H9 (cell line): ENCODE measurements at regions not wholly inside any gene's neighbourhood (a gene's known extent, or its start where the extent isn't known, plus 50 kb on each side); places are given as distances from the start of the nearest gene placed in this dataset.
"Not testable (repeated sequence)": the region's sequence is repeated elsewhere in the genome, so short reads cannot be mapped to it uniquely, and the experiment has no call there.

Experiments
- DNase-seq: peaks from one replicate; pipeline ENCODE4 v3.0.0-alpha.2; 2017
- H2AFZ ChIP-seq: one replicate; pipeline ENCODE4 v1.6.1; 2013; ENCODE audit warnings: mild to moderate bottlenecking, low read length, control low read depth, moderate library complexity
- H2AK5ac ChIP-seq: 2 replicates; pipeline ENCODE4 v1.6.1; 2013; ENCODE audit warnings: low read length, control low read depth, mixed read lengths; ENCODE audit not compliant: insufficient read length
- H2BK120ac ChIP-seq: one replicate; pipeline ENCODE4 v1.6.1; 2013; ENCODE audit warnings: low read depth, mild to moderate bottlenecking, low read length, control low read depth, inconsistent platforms; ENCODE audit not compliant: poor library complexity, severe bottlenecking
- H2BK12ac ChIP-seq: 2 replicates; pipeline ENCODE4 v1.6.1; 2013; ENCODE audit warnings: low read length, control low read depth, mixed read lengths, low read depth; ENCODE audit not compliant: insufficient read length
- H2BK15ac ChIP-seq: 2 replicates; pipeline ENCODE4 v1.6.1; 2013; ENCODE audit warnings: low read depth, low read length, control low read depth
- H2BK20ac ChIP-seq: one replicate; pipeline ENCODE4 v1.6.1; 2013; ENCODE audit warnings: low read depth, mild to moderate bottlenecking, low read length, control low read depth, inconsistent platforms; ENCODE audit not compliant: poor library complexity, severe bottlenecking
- H2BK5ac ChIP-seq: 2 replicates; pipeline ENCODE4 v1.6.1; 2013; ENCODE audit warnings: low read length, control low read depth, mixed read lengths; ENCODE audit not compliant: insufficient read length
- H3K14ac ChIP-seq: 2 replicates; pipeline ENCODE4 v1.6.1; 2013; ENCODE audit warnings: low read length, control low read depth; ENCODE audit not compliant: insufficient read depth
- H3K18ac ChIP-seq: 2 replicates; pipeline ENCODE4 v1.6.1; 2013; ENCODE audit warnings: low read depth, mild to moderate bottlenecking, mixed read lengths, low read length, control low read depth; ENCODE audit not compliant: insufficient read length
- H3K23ac ChIP-seq: 2 replicates; pipeline ENCODE4 v1.6.1; 2013; ENCODE audit warnings: low read length, control low read depth, mixed read lengths, low read depth; ENCODE audit not compliant: insufficient read length
- H3K23me2 ChIP-seq: 2 replicates; pipeline ENCODE4 v1.6.1; 2013; ENCODE audit warnings: low read depth, mild to moderate bottlenecking, mixed read lengths, low read length, control low read depth; ENCODE audit not compliant: insufficient read length, poor library complexity, severe bottlenecking
- H3K27ac ChIP-seq: 2 replicates; pipeline ENCODE4 v1.5.1; 2013; ENCODE audit warnings: low read length, control low read depth, mixed read lengths, low read depth; ENCODE audit not compliant: insufficient read length
- H3K27me3 ChIP-seq: 2 replicates; pipeline ENCODE4 v1.6.1; 2013; ENCODE audit warnings: low read length, control low read depth, inconsistent platforms; ENCODE audit not compliant: insufficient read depth
- H3K4ac ChIP-seq: 2 replicates; pipeline ENCODE4 v1.6.1; 2013; ENCODE audit warnings: low read depth, mild to moderate bottlenecking, control low read depth, inconsistent platforms, low read length, moderate library complexity
- H3K4me1 ChIP-seq: 2 replicates; pipeline ENCODE4 v1.6.1; 2013; ENCODE audit warnings: low read length, control low read depth, inconsistent platforms; ENCODE audit not compliant: insufficient read depth
- H3K4me2 ChIP-seq: 2 replicates; pipeline ENCODE4 v1.6.1; 2013; ENCODE audit warnings: low read length, control low read depth, mixed read lengths; ENCODE audit not compliant: insufficient read length, insufficient read depth
- H3K56ac ChIP-seq: 2 replicates; pipeline ENCODE4 v1.6.1; 2013; ENCODE audit warnings: low read depth, mild to moderate bottlenecking, mixed read lengths, low read length, control low read depth; ENCODE audit not compliant: insufficient read length
- H3K79me1 ChIP-seq: 2 replicates; pipeline ENCODE4 v1.6.1; 2013; ENCODE audit warnings: low read depth, mild to moderate bottlenecking, moderate library complexity, low read length, control low read depth, inconsistent platforms; ENCODE audit not compliant: insufficient read depth, poor library complexity, severe bottlenecking
- H3K79me2 ChIP-seq: 2 replicates; pipeline ENCODE4 v1.6.1; 2013; ENCODE audit warnings: low read length, control low read depth, inconsistent platforms; ENCODE audit not compliant: insufficient read depth
- H3K9ac ChIP-seq: 2 replicates; pipeline ENCODE4 v1.6.1; 2013; ENCODE audit warnings: low read length, control low read depth, mixed read lengths; ENCODE audit not compliant: insufficient read length; ENCODE audit errors: extremely low read depth
- H3K9me3 ChIP-seq: one replicate; pipeline ENCODE4 v1.6.1; 2013; ENCODE audit warnings: low read depth, low read length, inconsistent platforms; ENCODE audit not compliant: control insufficient read depth
- H3T11ph ChIP-seq: one replicate; pipeline ENCODE4 v1.6.1; 2013; ENCODE audit warnings: mild to moderate bottlenecking, low read length, control low read depth, inconsistent platforms
- H4K20me1 ChIP-seq: one replicate; pipeline ENCODE4 v1.6.1; 2013; ENCODE audit not compliant: control insufficient read depth, insufficient read length, insufficient read depth
- H4K5ac ChIP-seq: 2 replicates; pipeline ENCODE4 v1.6.1; 2013; ENCODE audit warnings: low read depth, mild to moderate bottlenecking, mixed read lengths, low read length, control low read depth; ENCODE audit not compliant: insufficient read length
- H4K8ac ChIP-seq: replicated peaks from 2 replicates; pipeline ENCODE4 v1.6.1; 2013; ENCODE audit warnings: low read length, control low read depth, mixed read lengths, low read depth; ENCODE audit not compliant: insufficient read length
- H4K91ac ChIP-seq: 2 replicates; pipeline ENCODE4 v1.6.1; 2013; ENCODE audit warnings: low read depth, mild to moderate bottlenecking, moderate library complexity, mixed read lengths, low read length, control low read depth; ENCODE audit not compliant: insufficient read length
- H3K27ac Mint-ChIP-seq, 3 experiments: 2 replicates in 2 of 3; 3 replicates in 1 of 3; pipeline ENCODE4 v1.8.0; 2020 to 2021; ENCODE audit warnings: mixed read lengths in 3 of 3, mild to moderate bottlenecking in 1 of 3, moderate library complexity in 1 of 3
- H3K27me3 Mint-ChIP-seq: 2 replicates; pipeline ENCODE4 v1.8.0; 2021; ENCODE audit warnings: low read depth, mild to moderate bottlenecking, moderate library complexity, mixed read lengths
- H3K36me3 Mint-ChIP-seq, 3 experiments: 2 replicates in 2 of 3; 3 replicates in 1 of 3; pipeline ENCODE4 v1.8.0; 2020 to 2021; ENCODE audit warnings: low read depth in 3 of 3, mixed read lengths in 3 of 3; ENCODE audit not compliant: insufficient read depth in 1 of 3
- H3K4me1 Mint-ChIP-seq, 2 experiments: 2 replicates each; pipeline ENCODE4 v1.8.0; 2020; ENCODE audit warnings: mixed read lengths in 2 of 2
- H3K4me3 Mint-ChIP-seq, 2 experiments: 2 replicates in 1 of 2; 3 replicates in 1 of 2; pipeline ENCODE4 v1.8.0; 2020 to 2021; ENCODE audit warnings: mild to moderate bottlenecking in 2 of 2, mixed read lengths in 2 of 2, moderate library complexity in 1 of 2
- H3K9me3 Mint-ChIP-seq, 2 experiments: 2 replicates in 1 of 2; 3 replicates in 1 of 2; pipeline ENCODE4 v1.8.0; 2020; ENCODE audit warnings: mild to moderate bottlenecking in 2 of 2, mixed read lengths in 2 of 2, moderate library complexity in 1 of 2
- WGBS: extraction: QIAGEN DNeasy Blood & Tissue Kit; methylation state at CpG from one replicate; pipeline ENCODE4 v1.1.7; 2013; ENCODE audit warnings: missing lambda C conversion rate, low lambda C conversion rate, mixed read lengths; ENCODE audit not compliant: insufficient read length; ENCODE audit errors: extremely low coverage; 5-methylcytosine and 5-hydroxymethylcytosine counted together
- TF ChIP-seq, protein P1 (sequence below): fragments of 200-600 bp; sonication (generic); conservative IDR thresholded peaks from 3 replicates; pipeline ENCODE4 v1.8.0; 2021; ENCODE audit warnings: antibody characterized with exemption, mild to moderate bottlenecking

- H2BK120ac ChIP-seq: no peak overlapping the region
- no peak overlapping the region for H2BK15ac ChIP-seq
- TF ChIP-seq, protein P1, sequence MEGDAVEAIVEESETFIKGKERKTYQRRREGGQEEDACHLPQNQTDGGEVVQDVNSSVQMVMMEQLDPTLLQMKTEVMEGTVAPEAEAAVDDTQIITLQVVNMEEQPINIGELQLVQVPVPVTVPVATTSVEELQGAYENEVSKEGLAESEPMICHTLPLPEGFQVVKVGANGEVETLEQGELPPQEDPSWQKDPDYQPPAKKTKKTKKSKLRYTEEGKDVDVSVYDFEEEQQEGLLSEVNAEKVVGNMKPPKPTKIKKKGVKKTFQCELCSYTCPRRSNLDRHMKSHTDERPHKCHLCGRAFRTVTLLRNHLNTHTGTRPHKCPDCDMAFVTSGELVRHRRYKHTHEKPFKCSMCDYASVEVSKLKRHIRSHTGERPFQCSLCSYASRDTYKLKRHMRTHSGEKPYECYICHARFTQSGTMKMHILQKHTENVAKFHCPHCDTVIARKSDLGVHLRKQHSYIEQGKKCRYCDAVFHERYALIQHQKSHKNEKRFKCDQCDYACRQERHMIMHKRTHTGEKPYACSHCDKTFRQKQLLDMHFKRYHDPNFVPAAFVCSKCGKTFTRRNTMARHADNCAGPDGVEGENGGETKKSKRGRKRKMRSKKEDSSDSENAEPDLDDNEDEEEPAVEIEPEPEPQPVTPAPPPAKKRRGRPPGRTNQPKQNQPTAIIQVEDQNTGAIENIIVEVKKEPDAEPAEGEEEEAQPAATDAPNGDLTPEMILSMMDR: peak; percentile 65
- H3K27me3 ChIP-seq: no peaks in the 10 kb centered on the region
- no peak overlapping the region for H3K4me2 ChIP-seq
- H3K4me1 ChIP-seq: no peaks in the 10 kb centered on the region
- no peak overlapping the region for H3K4ac ChIP-seq
- no peak overlapping the region for H3K9ac ChIP-seq
- peaks cover 3 to 6% of the 10 kb centered on the region in 2 experiments; a peak in 2 of 4 replicates for H3K4me1 Mint-ChIP-seq
- no peaks in the 10 kb centered on the region for H3K79me1 ChIP-seq
- peak; percentile 38 for DNase-seq
- no peak overlapping the region for H4K8ac ChIP-seq
- H3K23me2 ChIP-seq: no peaks in the 10 kb centered on the region
- H3K36me3 Mint-ChIP-seq: peaks cover 0 to 8% (median 2%) of the 10 kb centered on the region in 3 experiments; a peak in 3 of 7 replicates
- no peak overlapping the region for H3K56ac ChIP-seq
- no peak overlapping the region for H4K5ac ChIP-seq
- H3K9me3 Mint-ChIP-seq: peaks cover 3 to 14% of the 10 kb centered on the region in 2 experiments; a peak in 4 of 5 replicates
- no peak overlapping the region for H2BK12ac ChIP-seq
- no peak overlapping the region for H2AK5ac ChIP-seq
- no peak overlapping the region for H3T11ph ChIP-seq
- H4K20me1 ChIP-seq: no peaks in the 10 kb centered on the region
- H3K4me3 Mint-ChIP-seq: no peak overlapping the region
- no peak overlapping the region for H2BK5ac ChIP-seq
- no peak overlapping the region for H3K27ac Mint-ChIP-seq
- no peak overlapping the region for H3K18ac ChIP-seq
- H4K91ac ChIP-seq: no peak overlapping the region
- no peaks in the 10 kb centered on the region for H3K9me3 ChIP-seq
- no peak overlapping the region for H3K27ac ChIP-seq
- H3K27me3 Mint-ChIP-seq: no peaks in the 10 kb centered on the region; the same call in 1 of the 2 replicates
- H2BK20ac ChIP-seq: no peak overlapping the region
- H2AFZ ChIP-seq: no peak overlapping the region
- H3K14ac ChIP-seq: no peak overlapping the region
- WGBS: no CpG with 5 or more reads among the region's 4 CpGs
- H3K23ac ChIP-seq: no peak overlapping the region
- H3K79me2 ChIP-seq: no peaks in the 10 kb centered on the region
Measured at GRCh38 chr14:21902561-21903181, 229.1 kb upstream of the OR4E1 start.

DNA sequence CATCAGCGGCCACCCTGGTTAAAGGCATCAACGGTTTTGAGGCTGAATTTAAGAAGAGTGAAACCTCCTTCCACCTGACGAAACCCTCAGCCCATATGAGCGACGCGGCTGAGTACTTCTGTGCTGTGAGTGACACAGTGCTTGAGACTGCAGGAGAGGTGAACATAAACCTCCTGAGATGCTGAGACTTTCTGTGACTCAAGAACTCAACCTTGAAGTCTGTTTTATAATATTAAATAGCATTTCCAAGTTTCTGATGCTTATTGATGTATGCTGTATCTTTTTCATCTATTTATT, 221.2 kb upstream of the OR4E1 start:
- not testable (repeated sequence) for H3K4me2 ChIP-seq, H3K27me3 ChIP-seq, H3K4me3 Mint-ChIP-seq, H4K20me1 ChIP-seq, H3K27ac ChIP-seq, H3K9me3 ChIP-seq, H3K36me3 Mint-ChIP-seq, H2BK120ac ChIP-seq, H3K56ac ChIP-seq, H4K91ac ChIP-seq, H3K79me1 ChIP-seq, H4K5ac ChIP-seq, H2AFZ ChIP-seq, H3K4me1 ChIP-seq, H3K79me2 ChIP-seq, H2AK5ac ChIP-seq, H3K4me1 Mint-ChIP-seq, H3K9ac ChIP-seq, H3K23ac ChIP-seq, H2BK15ac ChIP-seq, H3K9me3 Mint-ChIP-seq, H3T11ph ChIP-seq, H2BK12ac ChIP-seq, H3K23me2 ChIP-seq, H4K8ac ChIP-seq, H2BK5ac ChIP-seq, H3K4ac ChIP-seq, H2BK20ac ChIP-seq, H3K27me3 Mint-ChIP-seq, H3K18ac ChIP-seq, H3K27ac Mint-ChIP-seq, DNase-seq, H3K14ac ChIP-seq
- no CpG with 5 or more reads among the region's 6 CpGs for WGBS
